ENCODE measurements at regions not wholly inside any gene's neighbourhood (a gene's known extent, or its start where the extent isn't known, plus 50 kb on each side); places are given as distances from the start of the nearest gene placed in this dataset.

DNA sequence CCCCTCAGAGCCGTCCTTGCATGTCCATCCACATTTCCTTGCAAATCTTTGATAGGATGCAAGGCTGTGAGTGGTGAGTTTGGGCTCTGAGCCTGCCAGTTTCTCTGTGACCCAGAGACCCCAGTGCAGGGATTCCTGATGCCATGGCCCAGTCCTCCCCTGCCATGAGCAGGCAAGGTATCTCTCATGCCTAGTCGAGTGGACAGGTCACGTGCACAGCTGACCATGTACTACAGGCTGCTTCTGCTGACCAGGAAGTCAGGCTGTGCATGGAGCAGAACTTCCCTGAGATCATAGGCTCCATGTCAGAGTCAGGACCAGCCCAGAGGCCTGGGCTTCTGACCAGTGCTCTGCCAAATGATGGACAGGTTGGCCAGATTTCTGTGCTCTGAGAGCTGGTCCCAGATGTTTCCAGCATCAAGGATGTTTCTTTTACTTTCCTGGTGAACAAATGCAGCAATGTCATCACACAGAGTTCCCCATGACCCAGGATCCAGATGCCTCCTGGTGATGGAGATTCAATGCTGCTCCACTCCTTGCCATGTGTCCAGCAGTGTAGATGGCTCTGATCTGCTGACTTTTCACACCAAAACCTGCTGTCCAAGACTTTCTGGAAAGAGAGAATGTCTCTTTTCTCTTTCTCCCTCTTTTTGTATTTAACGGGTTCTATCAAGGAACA, 321.6 kb upstream of the HS6ST1 start:
- no peak overlapping the region for H3K4me3 ChIP-seq (ENCODE audit: low read depth in 1 of 2, low read length in 2 of 2)
- no peaks in the 10 kb centered on the region for H3K4me1 ChIP-seq (ENCODE audit: control insufficient read depth in 2 of 2, insufficient read depth in 2 of 2, low read length in 1 of 2)
- H3K36me3 ChIP-seq (ENCODE audit: control insufficient read depth in 2 of 2, insufficient read depth in 2 of 2, low read length in 1 of 2), result no peaks in the 10 kb centered on the region
- WGBS, 2 donors, result 90 to 92% methylated on average over 4 of the region's 4 CpGs
- H3K9me3 ChIP-seq (ENCODE audit: control insufficient read depth in 2 of 2, insufficient read depth in 1 of 2, low read depth in 1 of 2, low read length in 1 of 2), result no peaks in the 10 kb centered on the region
- no peak overlapping the region for H3K27ac ChIP-seq (ENCODE audit: low read depth in 2 of 2, low read length in 1 of 2)
- no peaks in the 10 kb centered on the region for H3K27me3 ChIP-seq (ENCODE audit: control insufficient read depth in 1 of 2, insufficient read depth in 2 of 2, low read length in 2 of 2)

DNA sequence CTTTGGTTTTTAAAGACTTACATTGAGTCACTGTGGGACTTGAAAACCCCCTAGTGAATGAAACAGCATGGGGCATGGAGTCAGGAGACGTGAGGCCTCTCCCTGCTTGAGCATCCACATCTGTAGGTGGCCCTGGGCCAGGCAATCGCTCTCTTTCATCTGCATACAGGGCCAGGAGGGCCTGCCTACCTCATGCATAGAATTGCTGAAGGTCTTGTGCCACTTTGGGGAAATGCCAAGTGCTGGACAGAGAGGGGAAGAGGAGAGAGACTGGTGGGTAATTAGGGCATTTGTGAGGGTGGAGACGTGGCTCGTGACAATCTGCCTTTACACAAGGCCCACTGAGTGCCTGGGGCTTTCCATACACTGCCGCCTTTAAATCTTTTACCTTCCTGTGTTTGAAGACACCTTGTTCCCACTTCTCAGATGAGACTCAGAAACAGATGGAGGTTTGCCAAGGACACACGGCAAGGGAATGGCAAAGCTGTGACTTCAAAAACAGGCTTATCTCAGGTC, 322.2 kb upstream of the HS6ST1 start:
- H3K36me3 ChIP-seq (ENCODE audit: control insufficient read depth in 2 of 2, insufficient read depth in 2 of 2, low read length in 1 of 2), result no peaks in the 10 kb centered on the region
- 82 to 87% methylated on average over 6 of the region's 6 CpGs for WGBS, 2 donors
- no peak overlapping the region for H3K4me3 ChIP-seq (ENCODE audit: low read depth in 1 of 2, low read length in 2 of 2)
- H3K4me1 ChIP-seq (ENCODE audit: control insufficient read depth in 2 of 2, insufficient read depth in 2 of 2, low read length in 1 of 2), result no peaks in the 10 kb centered on the region
- no peaks in the 10 kb centered on the region for H3K27me3 ChIP-seq (ENCODE audit: control insufficient read depth in 1 of 2, insufficient read depth in 2 of 2, low read length in 2 of 2)
- H3K9me3 ChIP-seq (ENCODE audit: control insufficient read depth in 2 of 2, insufficient read depth in 1 of 2, low read depth in 1 of 2, low read length in 1 of 2), result no peaks in the 10 kb centered on the region
- no peak overlapping the region for H3K27ac ChIP-seq (ENCODE audit: low read depth in 2 of 2, low read length in 1 of 2)

DNA sequence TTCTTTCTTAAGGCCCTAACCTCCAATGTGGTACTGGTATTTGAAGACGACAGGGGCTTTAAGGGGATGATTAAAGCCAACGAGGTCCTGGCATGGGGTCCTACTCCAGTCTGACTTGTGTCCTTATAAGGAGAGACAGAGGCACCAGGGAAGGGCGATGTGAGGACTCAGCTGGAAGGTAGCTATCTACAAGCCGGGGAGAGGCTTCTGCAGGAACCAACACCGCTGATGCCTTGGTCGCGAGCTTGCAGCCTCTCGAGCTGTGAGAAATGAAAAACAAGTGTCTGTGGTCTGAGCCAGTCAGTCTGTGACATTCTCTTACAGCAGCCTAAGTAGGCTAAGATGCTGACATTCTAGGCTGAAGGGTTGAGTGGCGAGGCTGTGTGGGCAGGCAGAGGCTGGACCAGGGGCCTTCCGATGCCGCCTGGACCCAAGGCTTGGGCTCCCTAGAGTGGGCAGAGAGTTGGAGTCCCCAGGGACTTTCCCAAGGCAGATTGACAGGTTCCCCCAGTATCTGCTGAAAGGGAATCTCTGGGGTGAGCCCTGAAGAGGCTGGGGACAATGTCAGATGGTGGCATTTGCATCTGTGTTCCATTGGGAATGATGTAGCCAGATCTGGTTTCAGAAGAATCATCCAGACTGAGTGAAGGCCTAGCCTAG, 322.9 kb upstream of the HS6ST1 start:
- Histone ChIP-seq H3K4me1 (ENCODE audit: control insufficient read depth in 2 of 2, insufficient read depth in 2 of 2, low read length in 1 of 2) (no peaks in the 10 kb centered on the region), H3K9me3 (ENCODE audit: control insufficient read depth in 2 of 2, insufficient read depth in 1 of 2, low read depth in 1 of 2, low read length in 1 of 2) (no peaks in the 10 kb centered on the region), H3K36me3 (ENCODE audit: control insufficient read depth in 2 of 2, insufficient read depth in 2 of 2, low read length in 1 of 2) (no peaks in the 10 kb centered on the region), H3K27me3 (ENCODE audit: control insufficient read depth in 1 of 2, insufficient read depth in 2 of 2, low read length in 2 of 2) (no peaks in the 10 kb centered on the region), H3K27ac (ENCODE audit: low read depth in 2 of 2, low read length in 1 of 2) (no peak overlapping the region), H3K4me3 (ENCODE audit: low read depth in 1 of 2, low read length in 2 of 2) (no peak overlapping the region)
- 83 to 85% methylated on average over 11 of the region's 11 CpGs for WGBS, 2 donors

- 81 to 88% methylated on average over 5 of the region's 5 CpGs for WGBS, 2 donors
Measured at GRCh38 chr2:128642316-128642715, 323.6 kb upstream of the HS6ST1 start.

DNA sequence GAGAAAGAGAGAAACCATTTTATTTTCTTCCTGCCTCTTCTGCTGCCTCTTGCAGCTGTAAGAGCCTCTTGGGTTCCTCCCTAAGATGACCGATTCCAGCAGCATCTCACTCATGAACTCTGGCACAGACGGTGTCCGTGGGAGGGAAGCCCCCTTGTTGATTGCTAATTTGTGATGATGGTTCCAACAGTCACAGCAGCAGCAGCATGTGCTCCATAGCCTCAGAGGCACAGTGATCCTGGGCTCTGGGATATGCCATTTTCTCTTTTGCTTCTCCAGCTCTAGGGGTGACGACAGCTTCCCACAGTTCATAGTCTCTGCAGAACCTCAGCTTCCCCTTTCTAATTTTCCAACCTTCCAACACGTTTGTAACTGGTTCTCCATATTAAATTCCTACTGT, 324.2 kb upstream of the HS6ST1 start:
- Histone ChIP-seq H3K27me3 (ENCODE audit: control insufficient read depth in 1 of 2, insufficient read depth in 2 of 2, low read length in 2 of 2) (no peaks in the 10 kb centered on the region), H3K4me1 (ENCODE audit: control insufficient read depth in 2 of 2, insufficient read depth in 2 of 2, low read length in 1 of 2) (no peaks in the 10 kb centered on the region), H3K9me3 (ENCODE audit: control insufficient read depth in 2 of 2, insufficient read depth in 1 of 2, low read depth in 1 of 2, low read length in 1 of 2) (no peaks in the 10 kb centered on the region), H3K4me3 (ENCODE audit: low read depth in 1 of 2, low read length in 2 of 2) (no peak overlapping the region), H3K36me3 (ENCODE audit: control insufficient read depth in 2 of 2, insufficient read depth in 2 of 2, low read length in 1 of 2) (no peaks in the 10 kb centered on the region), H3K27ac (ENCODE audit: low read depth in 2 of 2, low read length in 1 of 2) (no peak overlapping the region)
- 68 to 80% methylated on average over 5 of the region's 5 CpGs for WGBS, 2 donors

More at GRCh38 chr2:128642316-128642715, 323.6 kb upstream of the HS6ST1 start:
- no peaks in the 10 kb centered on the region for H3K4me1 ChIP-seq (ENCODE audit: control insufficient read depth in 2 of 2, insufficient read depth in 2 of 2, low read length in 1 of 2)
- H3K27me3 ChIP-seq (ENCODE audit: control insufficient read depth in 1 of 2, insufficient read depth in 2 of 2, low read length in 2 of 2), result no peaks in the 10 kb centered on the region
- H3K36me3 ChIP-seq (ENCODE audit: control insufficient read depth in 2 of 2, insufficient read depth in 2 of 2, low read length in 1 of 2), result no peaks in the 10 kb centered on the region
- H3K27ac ChIP-seq (ENCODE audit: low read depth in 2 of 2, low read length in 1 of 2), result no peak overlapping the region
- H3K9me3 ChIP-seq (ENCODE audit: control insufficient read depth in 2 of 2, insufficient read depth in 1 of 2, low read depth in 1 of 2, low read length in 1 of 2), result no peaks in the 10 kb centered on the region
- no peak overlapping the region for H3K4me3 ChIP-seq (ENCODE audit: low read depth in 1 of 2, low read length in 2 of 2)

DNA sequence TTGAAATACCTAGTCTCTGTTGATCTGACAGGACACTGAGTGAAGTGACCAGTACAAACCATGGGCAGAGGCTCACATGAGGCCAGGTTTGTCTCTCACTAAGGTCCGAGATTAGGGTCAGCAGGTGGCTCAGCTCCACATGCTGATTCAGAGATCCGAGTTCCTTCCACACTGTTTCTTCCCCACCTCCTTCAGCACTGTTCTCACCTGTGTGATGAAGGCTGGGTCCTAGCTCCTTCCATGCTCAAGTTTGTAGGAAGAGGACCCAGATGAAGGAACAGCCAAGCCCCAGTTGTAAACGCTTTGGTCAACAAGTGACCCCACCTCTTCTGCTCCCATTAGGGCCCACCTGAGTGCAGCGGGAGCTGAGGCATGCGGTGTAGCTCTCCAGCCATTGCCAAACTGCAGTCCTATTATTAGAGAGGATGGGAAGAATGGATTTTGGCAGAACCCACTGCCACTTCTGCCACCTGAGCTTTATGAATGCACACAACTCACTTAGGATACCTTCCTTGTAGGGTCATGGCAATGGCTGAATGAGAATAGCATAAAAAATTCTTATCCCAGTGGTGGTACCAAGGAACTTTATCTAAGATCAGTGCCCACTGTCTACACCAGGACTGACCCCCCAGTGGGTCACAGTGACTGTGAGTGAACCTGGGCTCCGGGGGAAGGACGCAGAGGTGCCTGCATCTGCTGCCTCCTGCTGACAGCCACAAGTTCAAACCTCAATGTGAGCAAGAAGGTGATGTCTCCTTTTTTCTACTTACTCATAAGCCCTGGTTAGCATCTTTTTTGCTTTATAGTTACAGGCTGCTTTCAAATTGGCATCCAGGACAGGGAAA, 324.8 kb upstream of the HS6ST1 start:
- no peak overlapping the region for H3K4me3 ChIP-seq (ENCODE audit: low read depth in 1 of 2, low read length in 2 of 2)
- H3K9me3 ChIP-seq (ENCODE audit: control insufficient read depth in 2 of 2, insufficient read depth in 1 of 2, low read depth in 1 of 2, low read length in 1 of 2), result no peaks in the 10 kb centered on the region
- no peaks in the 10 kb centered on the region for H3K36me3 ChIP-seq (ENCODE audit: control insufficient read depth in 2 of 2, insufficient read depth in 2 of 2, low read length in 1 of 2)
- H3K4me1 ChIP-seq (ENCODE audit: control insufficient read depth in 2 of 2, insufficient read depth in 2 of 2, low read length in 1 of 2), result no peaks in the 10 kb centered on the region
- WGBS, 2 donors, result 87 to 95% methylated on average over 7 of the region's 7 CpGs
- no peak overlapping the region for H3K27ac ChIP-seq (ENCODE audit: low read depth in 2 of 2, low read length in 1 of 2)
- no peaks in the 10 kb centered on the region for H3K27me3 ChIP-seq (ENCODE audit: control insufficient read depth in 1 of 2, insufficient read depth in 2 of 2, low read length in 2 of 2)

GRCh38 chr2:128644156-128644555, 325.5 kb upstream of the HS6ST1 start:
- no peak overlapping the region for H3K27ac ChIP-seq (ENCODE audit: low read depth in 2 of 2, low read length in 1 of 2)
- no peaks in the 10 kb centered on the region for H3K27me3 ChIP-seq (ENCODE audit: control insufficient read depth in 1 of 2, insufficient read depth in 2 of 2, low read length in 2 of 2)
- no peak overlapping the region for H3K4me3 ChIP-seq (ENCODE audit: low read depth in 1 of 2, low read length in 2 of 2)
- no peaks in the 10 kb centered on the region for H3K36me3 ChIP-seq (ENCODE audit: control insufficient read depth in 2 of 2, insufficient read depth in 2 of 2, low read length in 1 of 2)
- H3K9me3 ChIP-seq (ENCODE audit: control insufficient read depth in 2 of 2, insufficient read depth in 1 of 2, low read depth in 1 of 2, low read length in 1 of 2), result no peaks in the 10 kb centered on the region
- H3K4me1 ChIP-seq (ENCODE audit: control insufficient read depth in 2 of 2, insufficient read depth in 2 of 2, low read length in 1 of 2), result no peaks in the 10 kb centered on the region
- 65 to 84% methylated on average over 6 of the region's 6 CpGs for WGBS, 2 donors

DNA sequence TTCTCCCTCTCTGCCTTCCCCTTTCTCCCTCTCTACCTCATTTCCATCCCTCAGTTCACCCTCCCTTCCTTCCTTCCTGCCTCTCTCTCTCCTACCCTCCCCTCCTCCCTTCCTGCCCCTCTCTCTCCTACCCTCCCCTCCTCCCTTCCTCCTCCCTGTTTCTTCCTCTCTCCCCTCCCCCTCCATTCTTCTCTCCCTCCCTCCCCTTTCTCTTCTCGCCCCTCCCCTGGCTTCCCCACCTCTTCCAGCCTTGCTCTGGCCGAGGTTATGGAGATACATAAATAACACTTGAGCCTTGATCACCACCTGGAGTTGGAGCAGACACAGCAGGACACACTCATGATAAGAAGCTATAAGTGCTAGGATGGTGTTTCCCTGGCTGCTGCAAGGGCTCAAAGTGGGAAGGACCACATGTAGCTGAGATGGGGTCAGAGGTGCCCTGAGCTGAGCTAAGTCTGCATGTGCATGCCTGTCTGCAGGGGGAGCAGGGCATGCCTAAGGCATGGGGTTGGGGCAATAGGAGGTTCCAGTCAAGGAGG, 326.1 kb upstream of the HS6ST1 start:
- Histone ChIP-seq H3K9me3 (ENCODE audit: control insufficient read depth in 2 of 2, insufficient read depth in 1 of 2, low read depth in 1 of 2, low read length in 1 of 2) (no peaks in the 10 kb centered on the region), H3K4me1 (ENCODE audit: control insufficient read depth in 2 of 2, insufficient read depth in 2 of 2, low read length in 1 of 2) (no peaks in the 10 kb centered on the region), H3K4me3 (ENCODE audit: low read depth in 1 of 2, low read length in 2 of 2) (no peak overlapping the region), H3K27ac (ENCODE audit: low read depth in 2 of 2, low read length in 1 of 2) (no peak overlapping the region), H3K27me3 (ENCODE audit: control insufficient read depth in 1 of 2, insufficient read depth in 2 of 2, low read length in 2 of 2) (no peaks in the 10 kb centered on the region), H3K36me3 (ENCODE audit: control insufficient read depth in 2 of 2, insufficient read depth in 2 of 2, low read length in 1 of 2) (no peaks in the 10 kb centered on the region)
- 56 to 67% methylated on average over 2 of the region's 2 CpGs for WGBS, 2 donors

GRCh38 chr2:128645631-128646030, 327.0 kb upstream of the HS6ST1 start:
- Histone ChIP-seq H3K4me3 (ENCODE audit: low read depth in 1 of 2, low read length in 2 of 2) (no peak overlapping the region), H3K4me1 (ENCODE audit: control insufficient read depth in 2 of 2, insufficient read depth in 2 of 2, low read length in 1 of 2) (no peaks in the 10 kb centered on the region), H3K27me3 (ENCODE audit: control insufficient read depth in 1 of 2, insufficient read depth in 2 of 2, low read length in 2 of 2) (no peaks in the 10 kb centered on the region), H3K27ac (ENCODE audit: low read depth in 2 of 2, low read length in 1 of 2) (no peak overlapping the region), H3K9me3 (ENCODE audit: control insufficient read depth in 2 of 2, insufficient read depth in 1 of 2, low read depth in 1 of 2, low read length in 1 of 2) (no peaks in the 10 kb centered on the region), H3K36me3 (ENCODE audit: control insufficient read depth in 2 of 2, insufficient read depth in 2 of 2, low read length in 1 of 2) (no peaks in the 10 kb centered on the region)
- WGBS, 2 donors, result 85 to 94% methylated on average over 6 of the region's 6 CpGs
